NOMO-1 treated with DMSO at 0.1 percent for 48 hours (cell line): ENCODE measurements at regions not wholly inside any gene's neighbourhood (a gene's known extent, or its start where the extent isn't known, plus 50 kb on each side); places are given as distances from the start of the nearest gene placed in this dataset.

Source experiments
- DNase-seq: peaks from one replicate; lab custom pipeline; 2025; ENCODE audit not compliant: unreplicated experiment; lab: John Stamatoyannopoulos, UW

- DNase-seq: no peak
These were observed 110.2 kb downstream of the ELAPOR2 start for GRCh38 chr7:86949052-86949778.

GRCh38 chr7:86947929-86948328 lies 111.5 kb downstream of the ELAPOR2 start:
- DNase-seq: no peak

- no peak for DNase-seq
These were observed 116.0 kb downstream of the ELAPOR2 start for GRCh38 chr7:86943447-86943846.

- DNase-seq: no peak
These were observed 116.5 kb downstream of the ELAPOR2 start for GRCh38 chr7:86942995-86943394.

- DNase-seq: no peak
These were observed 117.4 kb downstream of the ELAPOR2 start for GRCh38 chr7:86942081-86942480.

GRCh38 chr7:86939197-86939814 lies 120.1 kb downstream of the ELAPOR2 start:
- DNase-seq: peak; percentile 70

GRCh38 chr7:86937363-86937878 lies 122.0 kb downstream of the ELAPOR2 start:
- DNase-seq: no peak

GRCh38 chr7:86933295-86933845 lies 126.1 kb downstream of the ELAPOR2 start:
- DNase-seq: no peak

- peak; percentile 70 for DNase-seq
These were observed 127.4 kb downstream of the ELAPOR2 start for GRCh38 chr7:86932038-86932512.

- DNase-seq: no peak
These were observed 128.0 kb downstream of the ELAPOR2 start for GRCh38 chr7:86931439-86931838.

- DNase-seq: no peak
These were observed 128.7 kb downstream of the ELAPOR2 start for GRCh38 chr7:86930554-86931307.

- DNase-seq: peak; percentile 55
These were observed 130.0 kb downstream of the ELAPOR2 start for GRCh38 chr7:86929293-86930109.

GRCh38 chr7:86928308-86928707 lies 131.1 kb downstream of the ELAPOR2 start:
- no peak for DNase-seq

GRCh38 chr7:86926732-86927131 lies 132.7 kb downstream of the ELAPOR2 start:
- DNase-seq: peak; percentile 51

- DNase-seq: no peak
These were observed 134.2 kb downstream of the ELAPOR2 start for GRCh38 chr7:86925221-86925620.

- no peak for DNase-seq
These were observed 135.9 kb downstream of the ELAPOR2 start for GRCh38 chr7:86923527-86923926.

GRCh38 chr7:86920154-86920553 lies 139.3 kb downstream of the ELAPOR2 start:
- DNase-seq: no peak

GRCh38 chr7:86918245-86918644 lies 141.2 kb downstream of the ELAPOR2 start:
- DNase-seq: no peak

GRCh38 chr7:86916277-86916825 lies 143.1 kb downstream of the ELAPOR2 start:
- no peak for DNase-seq

- DNase-seq: peak; percentile 13
These were observed 144.9 kb downstream of the ELAPOR2 start for GRCh38 chr7:86914551-86914950.
